Thyroid gland (tissue), 4 donors: ENCODE measurements at regions not wholly inside any gene's neighbourhood (a gene's known extent, or its start where the extent isn't known, plus 50 kb on each side); places are given as distances from the start of the nearest gene placed in this dataset.

Source experiments
- DNase-seq, 2 donors: peaks; one replicate each; pipeline ENCODE4 v3.0.0-alpha.2; 2019
- H3K27ac ChIP-seq, 3 donors: fragments of 200-600 bp; sonication (generic); 1 replicate in 2 of 3; 2 replicates in 1 of 3; pipeline ENCODE4 v1.5.1; 2016 to 2019; ENCODE audit warnings: mild to moderate bottlenecking in 1 of 3, moderate library complexity in 1 of 3
- H3K27me3 ChIP-seq: fragments of 200-600 bp; sonication (generic); one replicate; pipeline ENCODE4 v1.5.1; 2019
- H3K36me3 ChIP-seq, 2 donors: fragments of 200-600 bp; sonication (generic); one replicate each; pipeline ENCODE4 v1.5.1; 2016 to 2019
- H3K4me1 ChIP-seq, 2 donors: fragments of 200-600 bp; sonication (generic); one replicate each; pipeline ENCODE4 v1.5.1; 2017 to 2019
- H3K4me3 ChIP-seq, 3 donors: fragments of 200-600 bp; sonication (generic); replicated peaks in 1 of 3; 1 replicate in 2 of 3; 2 replicates in 1 of 3; pipeline ENCODE4 v1.5.1; 2016; ENCODE audit warnings: mild to moderate bottlenecking in 1 of 3
- H3K9me3 ChIP-seq: fragments of 200-600 bp; sonication (generic); one replicate; pipeline ENCODE4 v1.5.1; 2017
- POLR2A ChIP-seq, 2 donors: fragments of 450-650 bp; IDR thresholded peaks; one replicate each; pipeline ENCODE4 v1.6.1; 2017; ENCODE audit warnings: antibody characterized with exemption in 2 of 2, mild to moderate bottlenecking in 2 of 2, moderate library complexity in 1 of 2
- WGBS, 2 donors: methylation state at CpG; one replicate each; pipeline ENCODE4 v1.1.5; 2017; 5-methylcytosine and 5-hydroxymethylcytosine counted together
- intact Hi-C: fragments of 100-400 bp; cut with DNase I; formaldehyde crosslinking; loops from one replicate; pipeline ENCODE4 v1.15.1; 2023
- TF ChIP-seq, protein P1 (sequence below), 6 experiments: fragments of 200-600 bp in 3 of 6; fragments of 450-650 bp in 3 of 6; sonication (generic) in 3 of 6; IDR thresholded peaks; one replicate each; pipeline ENCODE4 v1.5.1; 2016 to 2019; ENCODE audit warnings: antibody characterized with exemption in 6 of 6, mild to moderate bottlenecking in 2 of 6, inconsistent platforms in 1 of 6, moderate library complexity in 1 of 6

DNA sequence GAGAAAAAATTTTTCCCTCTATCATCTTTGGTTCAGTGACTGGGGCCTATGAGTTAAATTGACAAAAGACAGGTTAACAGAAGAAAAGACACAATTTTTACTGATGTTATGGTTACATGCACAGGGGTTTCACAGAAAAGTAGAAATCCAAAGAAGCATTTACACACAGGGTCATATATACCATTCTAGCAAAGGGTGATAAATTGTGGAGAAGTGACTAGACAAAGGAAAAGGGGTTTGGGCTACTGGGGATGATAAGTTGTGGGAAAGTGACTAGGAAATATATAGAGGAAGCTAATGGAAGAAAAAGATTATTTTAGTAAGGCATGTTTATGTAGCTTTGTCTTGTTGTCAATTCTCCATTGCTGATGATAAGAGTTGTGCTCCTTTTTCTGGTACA lies 276.7 kb upstream of the JARID2 start:
- Histone ChIP-seq H3K4me3 (no peak overlapping the region), H3K36me3 (no peaks in the 10 kb centered on the region), H3K4me1 (no peaks in the 10 kb centered on the region), H3K27me3 (no peaks in the 10 kb centered on the region), H3K9me3 (no peaks in the 10 kb centered on the region), H3K27ac (no peak overlapping the region)
- intact Hi-C loops, result no loop called here
- no peak for DNase-seq
- TF ChIP-seq, protein P1, sequence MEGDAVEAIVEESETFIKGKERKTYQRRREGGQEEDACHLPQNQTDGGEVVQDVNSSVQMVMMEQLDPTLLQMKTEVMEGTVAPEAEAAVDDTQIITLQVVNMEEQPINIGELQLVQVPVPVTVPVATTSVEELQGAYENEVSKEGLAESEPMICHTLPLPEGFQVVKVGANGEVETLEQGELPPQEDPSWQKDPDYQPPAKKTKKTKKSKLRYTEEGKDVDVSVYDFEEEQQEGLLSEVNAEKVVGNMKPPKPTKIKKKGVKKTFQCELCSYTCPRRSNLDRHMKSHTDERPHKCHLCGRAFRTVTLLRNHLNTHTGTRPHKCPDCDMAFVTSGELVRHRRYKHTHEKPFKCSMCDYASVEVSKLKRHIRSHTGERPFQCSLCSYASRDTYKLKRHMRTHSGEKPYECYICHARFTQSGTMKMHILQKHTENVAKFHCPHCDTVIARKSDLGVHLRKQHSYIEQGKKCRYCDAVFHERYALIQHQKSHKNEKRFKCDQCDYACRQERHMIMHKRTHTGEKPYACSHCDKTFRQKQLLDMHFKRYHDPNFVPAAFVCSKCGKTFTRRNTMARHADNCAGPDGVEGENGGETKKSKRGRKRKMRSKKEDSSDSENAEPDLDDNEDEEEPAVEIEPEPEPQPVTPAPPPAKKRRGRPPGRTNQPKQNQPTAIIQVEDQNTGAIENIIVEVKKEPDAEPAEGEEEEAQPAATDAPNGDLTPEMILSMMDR (IDR thresholded peaks at IDR 0.05), result no peak
- TF ChIP-seq POLR2A (IDR thresholded peaks at IDR 0.05), result no peak

DNA sequence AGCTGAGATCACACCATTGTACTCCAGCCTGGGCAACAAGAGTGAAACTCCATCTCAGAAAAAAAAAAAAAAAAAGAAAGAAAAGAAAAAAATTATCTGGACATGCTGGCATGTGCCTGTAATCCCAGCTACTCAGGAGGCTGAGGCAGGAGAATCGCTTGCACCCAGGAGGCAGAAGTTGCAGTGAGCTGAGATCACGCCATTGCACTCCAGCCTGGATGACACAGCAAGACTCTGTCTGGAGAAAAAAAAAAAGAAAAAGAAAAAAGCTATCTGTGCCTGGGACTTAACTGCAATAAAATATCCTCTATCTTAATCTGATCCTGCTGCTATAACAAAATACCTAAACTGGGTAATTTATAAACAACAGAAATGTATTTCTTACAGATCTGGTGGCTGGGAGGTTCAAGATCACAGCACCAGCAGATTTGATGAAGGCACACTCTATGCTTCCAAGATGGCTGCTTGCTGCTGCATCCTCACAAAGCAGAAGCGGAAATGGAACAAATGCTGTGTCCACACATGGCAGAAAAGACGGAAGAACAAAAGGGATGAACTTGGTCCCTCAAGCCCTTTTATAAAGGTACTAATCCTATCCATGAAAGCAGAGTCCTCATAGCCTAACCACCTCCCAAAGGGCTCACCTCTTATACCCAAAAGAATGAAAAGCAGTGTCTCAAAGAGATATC lies 273.3 kb upstream of the JARID2 start:
- H3K27me3 ChIP-seq, result no peaks in the 10 kb centered on the region
- TF ChIP-seq, protein P1 (IDR thresholded peaks at IDR 0.05), result no peak
- no peak for TF ChIP-seq POLR2A (IDR thresholded peaks at IDR 0.05)
- no peaks in the 10 kb centered on the region for H3K9me3 ChIP-seq
- intact Hi-C loops, result no loop called here
- WGBS, 2 donors, result 93 to 95% methylated on average over 4 of the region's 4 CpGs
- H3K36me3 ChIP-seq, result no peaks in the 10 kb centered on the region
- H3K4me3 ChIP-seq, result no peak overlapping the region
- no peak for DNase-seq
- no peaks in the 10 kb centered on the region for H3K4me1 ChIP-seq
- H3K27ac ChIP-seq, result no peak overlapping the region

- H3K27ac ChIP-seq, result no peak overlapping the region
- H3K4me3 ChIP-seq, result no peak overlapping the region
- H3K27me3 ChIP-seq, result no peaks in the 10 kb centered on the region
- H3K9me3 ChIP-seq, result no peaks in the 10 kb centered on the region
- intact Hi-C loops, result no loop called here
- H3K4me1 ChIP-seq, result no peaks in the 10 kb centered on the region
- DNase-seq, result no peak
- TF ChIP-seq, protein P1 (IDR thresholded peaks at IDR 0.05), result no peak
- TF ChIP-seq POLR2A (IDR thresholded peaks at IDR 0.05), result no peak
- WGBS, 2 donors, result 96 to 97% methylated on average over 1 of the region's 1 CpG
- H3K36me3 ChIP-seq, result no peaks in the 10 kb centered on the region
Measured at GRCh38 chr6:14974372-14974771, 271.5 kb upstream of the JARID2 start.

GRCh38 chr6:14974792-14975470 lies 270.9 kb upstream of the JARID2 start:
- 68 to 72% methylated on average over 4 of the region's 4 CpGs for WGBS, 2 donors

GRCh38 chr6:14975471-14975817 lies 270.4 kb upstream of the JARID2 start:
- H3K27me3 ChIP-seq, result no peaks in the 10 kb centered on the region
- no peak overlapping the region for H3K27ac ChIP-seq
- intact Hi-C loops, result no loop called here
- H3K9me3 ChIP-seq, result no peaks in the 10 kb centered on the region
- no peaks in the 10 kb centered on the region for H3K36me3 ChIP-seq
- no peaks in the 10 kb centered on the region for H3K4me1 ChIP-seq
- no peak for DNase-seq
- H3K4me3 ChIP-seq, result no peak overlapping the region
- TF ChIP-seq, protein P1 (IDR thresholded peaks at IDR 0.05), result no peak
- no peak for TF ChIP-seq POLR2A (IDR thresholded peaks at IDR 0.05)
- WGBS, 2 donors, result 67 to 72% methylated on average over 4 of the region's 4 CpGs

More at GRCh38 chr6:14974792-14975470, 270.9 kb upstream of the JARID2 start:
- Histone ChIP-seq H3K27me3 (no peaks in the 10 kb centered on the region), H3K9me3 (no peaks in the 10 kb centered on the region), H3K4me1 (no peaks in the 10 kb centered on the region), H3K4me3 (no peak overlapping the region), H3K27ac (no peak overlapping the region), H3K36me3 (no peaks in the 10 kb centered on the region)
- no peak for DNase-seq
- TF ChIP-seq, protein P1 (IDR thresholded peaks at IDR 0.05), result no peak
- TF ChIP-seq POLR2A (IDR thresholded peaks at IDR 0.05), result no peak
- intact Hi-C loops, result no loop called here
